MV-4-11 (cell line): ENCODE measurements at regions not wholly inside any gene's neighbourhood (a gene's known extent, or its start where the extent isn't known, plus 50 kb on each side); places are given as distances from the start of the nearest gene placed in this dataset.

Experiments
- DNase-seq: peaks from one replicate; lab custom pipeline; 2025; lab: John Stamatoyannopoulos, UW

DNA sequence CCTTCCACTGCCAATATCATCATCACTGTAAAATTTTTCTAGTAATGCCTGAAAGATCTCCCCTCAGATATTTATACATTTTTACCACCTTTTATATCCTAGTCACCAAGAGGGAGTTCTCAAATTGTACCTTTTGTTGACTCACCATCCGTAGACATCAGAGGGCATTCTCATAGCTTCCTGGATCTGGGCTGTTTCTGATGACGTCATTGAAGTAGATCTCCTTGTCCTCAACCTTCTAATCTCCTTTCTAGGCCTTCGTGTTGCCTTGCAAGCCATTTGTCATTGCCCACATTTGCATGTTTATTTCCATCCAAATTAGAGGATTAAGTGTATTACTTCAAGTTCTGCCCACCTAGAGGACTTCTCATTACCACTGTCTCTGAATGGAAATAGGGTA is 193.4 kb upstream of the NRXN1 start:
- no peak for DNase-seq

- no peak for DNase-seq
These were observed 192.9 kb upstream of the NRXN1 start for GRCh38 chr2:51224790-51225189.

GRCh38 chr2:51222106-51222505 is 190.2 kb upstream of the NRXN1 start:
- no peak for DNase-seq

- no peak for DNase-seq
These were observed 188.7 kb upstream of the NRXN1 start for GRCh38 chr2:51220606-51221005.

GRCh38 chr2:51220080-51220479 is 188.1 kb upstream of the NRXN1 start:
- DNase-seq, result no peak

GRCh38 chr2:51219468-51219867 is 187.5 kb upstream of the NRXN1 start:
- DNase-seq, result no peak

- DNase-seq, result no peak
These were observed 186.1 kb upstream of the NRXN1 start for GRCh38 chr2:51218047-51218446.

DNA sequence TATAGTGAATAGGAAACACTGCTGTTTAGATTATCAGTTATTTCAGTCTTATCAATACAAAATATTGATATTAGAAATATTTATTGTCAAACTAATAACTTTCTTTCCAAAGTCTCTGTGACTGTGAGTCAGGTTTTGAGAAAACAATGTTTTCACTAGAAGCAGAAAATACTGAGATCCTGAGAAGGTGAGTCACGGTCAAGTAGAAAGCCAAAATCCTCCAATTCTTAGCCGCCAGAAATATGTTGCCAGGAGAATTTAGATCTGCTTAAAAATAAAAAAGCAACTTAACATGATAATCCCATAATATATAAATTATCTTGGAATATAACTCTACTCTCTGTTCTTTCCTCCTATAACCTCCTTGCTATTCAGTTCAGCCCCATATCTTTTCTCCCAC is 181.9 kb upstream of the NRXN1 start:
- DNase-seq, result no peak

- DNase-seq, result no peak
These were observed 180.4 kb upstream of the NRXN1 start for GRCh38 chr2:51212374-51212773.

GRCh38 chr2:51208521-51208920 is 176.6 kb upstream of the NRXN1 start:
- DNase-seq, result no peak

- no peak for DNase-seq
These were observed 169.4 kb upstream of the NRXN1 start for GRCh38 chr2:51201295-51201694.

DNA sequence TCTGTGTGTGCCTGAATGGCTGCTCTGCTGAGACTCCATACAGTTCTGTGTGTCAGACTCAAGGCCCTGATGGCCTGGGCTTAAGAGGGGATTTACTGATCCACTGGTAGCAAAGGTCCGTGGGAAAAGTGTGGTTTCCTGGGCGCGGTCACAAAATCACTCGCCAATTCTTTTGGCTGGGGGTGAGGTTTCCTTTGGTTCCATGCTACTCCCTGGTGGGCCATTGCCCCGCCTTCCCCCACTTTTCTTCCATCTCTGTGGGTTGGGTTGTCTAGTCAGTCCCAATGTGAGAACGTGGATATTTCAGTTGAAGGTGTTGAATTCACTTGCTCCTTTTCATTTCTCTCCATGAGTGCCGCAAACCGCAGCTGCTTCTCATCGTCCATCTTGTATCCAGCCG is 162.7 kb upstream of the NRXN1 start:
- no peak for DNase-seq

DNA sequence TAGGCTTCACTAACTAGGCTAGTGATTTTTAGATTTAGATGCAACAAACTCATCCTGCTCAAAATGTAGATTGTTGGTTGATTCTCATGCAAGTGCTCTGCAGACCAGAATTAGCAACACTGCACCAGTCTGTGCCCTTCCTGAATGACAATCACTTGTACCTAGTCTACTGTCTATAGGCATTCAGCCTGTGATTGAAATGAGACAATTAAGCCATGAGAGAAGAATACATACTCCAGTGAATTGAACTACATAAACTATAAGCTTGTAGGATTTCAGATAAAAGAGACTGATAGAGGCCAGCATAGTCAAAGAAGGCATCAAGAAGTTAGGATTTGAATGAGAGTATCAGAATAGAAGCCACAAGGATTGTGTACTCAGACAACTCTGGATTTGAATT is 138.3 kb upstream of the NRXN1 start:
- no peak for DNase-seq

DNA sequence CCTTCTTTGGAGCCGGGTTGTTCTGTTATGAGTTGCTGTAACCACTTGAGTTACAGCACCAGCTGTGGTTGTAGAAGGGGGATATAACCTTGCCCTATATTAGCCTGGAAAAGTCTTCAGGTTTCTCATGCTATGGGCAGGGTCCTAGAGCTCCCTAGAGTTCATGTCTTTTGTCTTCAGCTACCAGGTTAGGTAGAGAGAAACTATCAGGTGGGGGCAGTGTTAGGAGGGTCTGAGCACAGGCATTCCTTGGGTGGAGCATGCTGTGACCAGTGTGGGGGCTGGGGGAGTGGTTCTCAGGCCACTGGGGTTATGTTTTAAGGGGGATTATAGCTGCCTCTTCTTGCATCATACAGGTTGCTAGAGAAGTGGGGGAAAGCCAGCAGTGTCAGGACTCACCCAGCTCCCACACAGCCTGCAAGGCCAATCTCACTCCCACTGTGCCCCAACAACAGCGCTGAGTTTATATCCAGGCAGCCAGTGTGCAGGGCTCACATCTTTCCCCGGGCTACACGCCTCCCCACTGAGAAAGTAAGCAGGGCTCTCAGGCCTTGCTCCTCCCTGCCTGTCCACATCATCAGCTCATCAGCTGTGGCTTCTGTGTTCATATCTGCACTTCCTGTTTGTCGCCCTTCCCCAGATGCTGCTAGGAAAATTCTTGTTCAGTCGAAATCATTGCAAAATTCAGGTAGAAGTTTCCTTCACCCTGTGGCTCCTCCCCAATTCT is 133.8 kb upstream of the NRXN1 start:
- no peak for DNase-seq

DNA sequence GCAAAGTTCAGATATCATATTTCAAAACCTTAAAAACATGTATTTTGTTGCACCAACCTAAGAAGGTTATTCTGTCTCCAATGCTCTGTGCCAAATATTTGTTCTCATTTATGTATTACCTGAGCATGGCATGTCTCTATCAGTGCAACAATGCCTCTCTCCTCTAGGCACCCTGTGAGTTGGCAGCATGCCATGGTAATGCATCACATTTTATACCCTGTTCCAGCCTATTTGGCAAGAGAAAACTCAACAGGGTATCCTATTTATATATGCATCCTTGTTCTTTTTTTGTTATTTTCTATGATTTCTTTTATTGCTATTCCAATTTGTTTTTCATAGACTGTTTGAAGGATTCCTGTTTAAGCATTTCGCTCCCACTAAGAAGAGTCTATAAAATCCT is 126.3 kb upstream of the NRXN1 start:
- DNase-seq, result no peak

DNA sequence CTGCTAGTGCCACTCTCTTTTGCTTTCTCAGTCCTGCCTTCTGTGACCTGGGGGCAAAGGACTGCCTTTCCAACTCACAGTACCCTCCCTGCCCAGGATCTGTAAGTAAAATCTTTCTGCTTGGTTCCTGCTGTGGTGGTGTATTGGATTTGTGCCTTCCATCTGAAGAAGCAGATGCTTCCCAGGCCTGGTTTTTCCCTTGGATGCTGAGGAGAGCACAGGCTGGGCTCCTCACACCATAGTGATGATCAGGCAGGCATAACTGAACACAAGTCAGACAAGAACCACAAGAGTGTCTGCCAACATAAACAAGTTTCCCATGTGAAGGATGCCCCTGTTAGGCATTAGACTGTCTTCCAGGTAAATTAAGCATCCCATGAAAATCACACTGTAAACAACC is 121.3 kb upstream of the NRXN1 start:
- no peak for DNase-seq

- DNase-seq, result no peak
These were observed 119.7 kb upstream of the NRXN1 start for GRCh38 chr2:51151490-51152140.

- DNase-seq, result no peak
These were observed 117.8 kb upstream of the NRXN1 start for GRCh38 chr2:51149725-51150124.

- no peak for DNase-seq
These were observed 113.8 kb upstream of the NRXN1 start for GRCh38 chr2:51145761-51146160.

DNA sequence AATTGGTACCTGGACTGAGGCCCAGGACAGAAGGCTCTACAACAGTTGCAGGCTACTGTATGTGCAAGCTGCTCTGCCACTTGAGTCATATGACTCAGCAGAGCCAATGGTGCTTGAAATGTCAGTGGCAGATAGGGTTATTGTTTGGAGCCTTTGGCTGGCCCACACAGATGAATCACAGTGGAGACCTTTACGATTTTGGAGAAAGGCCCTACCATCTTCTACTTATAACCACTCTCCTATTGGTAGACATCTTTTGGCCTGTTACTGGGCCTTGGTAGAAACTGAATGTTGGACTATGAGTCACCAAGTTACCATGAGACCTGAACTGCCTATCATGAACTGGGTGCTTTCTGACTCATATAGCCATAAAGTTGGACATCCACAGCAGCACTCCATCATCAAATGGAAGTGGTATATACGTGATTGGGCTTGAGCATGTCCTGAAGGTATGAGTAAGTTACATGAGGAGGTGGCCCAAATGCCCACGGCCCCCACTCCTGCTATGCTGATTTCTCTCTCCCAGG is 88.9 kb upstream of the NRXN1 start:
- no peak for DNase-seq

GRCh38 chr2:51111532-51111931 is 79.6 kb upstream of the NRXN1 start:
- DNase-seq, result no peak

DNA sequence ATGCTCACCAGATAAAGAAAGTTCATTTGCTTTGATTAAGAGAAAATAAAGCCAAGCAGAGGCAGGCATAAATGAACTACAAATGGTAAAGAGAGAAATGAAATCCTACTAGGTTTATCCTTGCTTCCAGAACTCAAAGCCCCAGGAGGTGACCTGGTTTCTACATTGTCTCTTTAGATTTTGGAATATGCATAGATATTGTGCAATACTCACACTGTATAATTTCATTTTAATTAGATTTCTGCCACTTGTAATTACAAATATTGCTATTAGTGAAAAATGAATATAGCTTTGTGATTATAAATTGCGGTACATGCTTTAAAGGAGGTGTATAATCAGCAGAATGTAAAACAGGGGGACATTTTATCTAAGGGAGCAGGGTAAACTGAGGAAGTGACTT is 76.9 kb upstream of the NRXN1 start:
- DNase-seq, result no peak

GRCh38 chr2:51107841-51108240 is 75.9 kb upstream of the NRXN1 start:
- no peak for DNase-seq

- DNase-seq, result no peak
These were observed 73.9 kb upstream of the NRXN1 start for GRCh38 chr2:51105811-51106210.
